NCI-H146 (cell line): ENCODE measurements at regions not wholly inside any gene's neighbourhood (a gene's known extent, or its start where the extent isn't known, plus 50 kb on each side); places are given as distances from the start of the nearest gene placed in this dataset.
A peak's percentile ranks its signal among the peaks of the same experiment; 100 is the strongest.

Source experiments
- DNase-seq: peaks from one replicate; lab custom pipeline; 2025; lab: John Stamatoyannopoulos, UW

DNA sequence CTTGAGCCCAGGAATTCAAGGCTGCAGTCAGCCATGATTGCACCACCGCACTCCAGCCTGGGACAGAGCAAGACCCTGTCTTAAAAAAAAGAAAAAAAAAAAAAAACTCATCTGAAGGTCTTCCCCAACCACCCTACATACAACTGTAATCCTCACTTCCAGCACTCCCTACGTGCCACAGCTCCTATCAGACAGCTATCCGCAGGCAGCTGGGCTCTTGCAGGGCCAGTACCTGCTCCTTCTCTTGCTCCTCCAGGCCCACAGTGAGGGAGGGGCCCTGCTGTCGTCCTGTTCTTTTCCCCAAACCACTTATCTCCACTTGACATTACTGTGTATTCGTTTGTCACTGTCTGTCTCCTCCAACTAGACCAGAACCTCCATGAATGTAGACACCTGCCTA lies 156.1 kb upstream of the NECTIN1 start:
- DNase-seq, result no peak

DNA sequence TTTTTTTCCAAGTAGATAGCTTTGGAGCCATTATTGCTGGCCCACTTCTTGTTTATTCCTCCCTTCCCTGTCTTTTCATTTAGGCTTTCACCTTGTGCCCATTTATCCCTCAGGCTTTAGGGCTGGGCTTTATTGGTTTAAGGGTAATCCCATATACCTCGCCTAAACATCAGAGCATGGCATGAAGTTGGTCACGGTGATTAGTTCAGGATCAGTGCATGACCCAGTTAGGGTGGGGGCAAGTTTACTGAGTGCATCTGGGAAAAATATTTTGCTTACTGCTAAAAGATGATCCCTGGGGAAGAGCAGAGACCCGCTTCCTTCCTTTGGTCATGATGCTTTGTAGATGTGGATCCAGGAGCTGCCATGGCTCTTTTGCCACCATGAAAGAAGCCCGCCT lies 153.3 kb upstream of the NECTIN1 start:
- no peak for DNase-seq

DNA sequence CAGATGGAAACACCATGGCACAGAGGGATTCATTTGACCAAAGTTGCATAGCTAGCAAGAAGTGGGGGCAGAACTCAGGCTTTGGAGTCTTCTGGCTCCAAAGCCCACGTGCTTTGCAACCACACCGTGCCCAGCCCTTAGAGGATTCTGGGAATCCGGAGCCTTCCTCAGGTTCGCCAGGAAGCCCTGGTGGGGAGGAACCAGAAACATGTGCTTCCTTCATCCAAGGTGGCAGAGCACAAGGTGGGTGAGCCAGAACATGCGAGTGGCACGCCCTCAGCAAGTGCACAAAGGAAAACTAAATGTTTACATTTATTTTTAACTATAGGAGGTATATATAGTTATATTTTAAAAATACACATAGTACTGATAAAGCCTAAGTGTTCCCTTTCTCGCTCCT lies 151.9 kb upstream of the NECTIN1 start:
- no peak for DNase-seq

DNA sequence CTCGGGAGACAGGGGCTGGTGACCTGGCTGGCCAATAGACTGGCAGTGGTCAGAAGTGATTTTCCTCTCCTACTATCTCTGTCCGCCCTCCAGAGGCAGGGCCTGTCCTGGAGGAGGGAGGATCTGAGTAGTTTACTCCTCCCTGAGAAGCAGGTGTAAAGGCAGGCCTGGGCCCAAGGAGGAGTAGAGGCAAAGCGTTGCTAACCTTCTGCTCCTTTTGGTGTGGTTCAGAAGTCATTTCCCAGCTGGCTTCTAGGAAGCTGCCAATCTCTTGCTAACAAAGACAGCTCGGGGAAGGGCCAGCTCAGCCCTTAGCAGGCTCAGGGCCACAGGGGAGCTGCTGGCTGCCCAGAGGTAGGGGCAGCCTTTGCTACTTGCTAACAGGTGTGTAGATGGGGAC lies 151.1 kb upstream of the NECTIN1 start:
- no peak for DNase-seq

DNA sequence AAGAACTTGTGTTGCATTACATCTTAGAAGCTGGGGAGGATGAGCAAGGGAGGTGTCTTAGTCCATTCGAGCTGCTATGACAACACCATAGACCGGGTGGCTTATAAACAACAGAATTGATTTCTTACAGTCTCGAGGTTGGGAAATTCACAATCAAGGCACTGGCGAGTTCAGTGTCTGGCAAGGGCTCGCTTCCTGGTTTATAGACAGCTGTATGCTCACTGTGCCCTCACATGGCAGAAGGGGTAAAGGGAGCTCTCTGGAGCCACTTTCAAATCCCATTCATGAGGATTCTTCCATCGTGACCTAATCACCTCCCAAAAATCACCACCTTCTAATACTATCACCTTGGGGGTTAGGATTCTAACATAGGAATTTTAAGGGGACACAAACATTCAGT lies 150.0 kb upstream of the NECTIN1 start:
- no peak for DNase-seq

DNA sequence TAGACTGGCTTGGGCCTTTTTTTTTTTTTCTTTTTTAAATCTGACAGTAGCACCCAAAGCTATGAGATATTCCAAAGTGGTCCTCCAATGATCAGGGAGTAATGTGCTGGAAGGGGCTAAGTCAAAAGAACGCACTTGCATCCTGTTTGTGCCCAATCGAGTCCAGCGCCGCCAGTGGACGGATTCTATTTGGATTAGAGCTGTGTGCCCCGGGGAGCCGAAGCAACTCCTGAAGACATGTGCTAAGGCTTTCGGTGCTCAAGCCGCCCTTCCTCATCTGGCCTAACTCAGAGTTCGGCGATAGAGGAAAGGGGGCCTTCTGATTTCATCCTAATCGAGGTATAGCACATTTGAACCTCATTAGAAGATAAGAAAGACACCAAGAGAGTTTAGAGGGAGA lies 147.8 kb upstream of the NECTIN1 start:
- no peak for DNase-seq

DNA sequence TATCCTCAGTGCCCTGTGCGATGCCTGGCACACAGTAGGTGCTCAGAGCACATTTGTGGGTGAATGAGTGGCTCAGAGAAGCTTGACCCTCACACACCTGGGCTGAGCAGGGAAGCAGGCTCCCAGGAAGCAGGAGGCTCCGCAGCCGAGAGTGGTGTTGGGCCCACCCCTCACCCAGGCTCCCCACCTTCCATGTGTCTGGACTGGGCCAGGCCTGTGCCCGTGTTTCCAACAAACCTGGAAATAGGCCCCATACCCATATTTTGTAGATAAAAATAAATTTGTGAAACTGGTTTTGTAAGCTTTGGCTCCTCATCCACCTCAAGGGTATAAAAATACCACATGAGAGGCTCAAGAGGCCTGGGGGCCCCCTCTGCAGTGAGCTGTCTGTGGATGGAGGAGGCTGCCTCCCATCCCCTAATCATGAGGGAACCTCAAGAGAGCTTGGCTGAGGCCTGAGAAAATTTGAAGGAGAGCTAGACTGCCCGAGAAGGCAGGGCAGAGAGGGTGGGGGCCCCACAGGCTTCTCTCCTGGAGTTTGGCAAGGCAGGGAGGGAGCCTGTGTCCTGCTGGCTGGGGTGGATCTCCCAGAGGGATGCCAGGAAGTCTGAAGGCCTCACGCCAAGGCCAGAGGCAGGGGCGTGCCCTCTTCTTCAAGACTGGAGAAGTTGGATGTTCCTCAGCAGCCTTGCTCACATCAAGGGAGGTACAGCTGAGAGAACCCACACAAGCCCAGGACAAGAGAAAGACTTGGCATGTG lies 147.0 kb upstream of the NECTIN1 start:
- no peak for DNase-seq

DNA sequence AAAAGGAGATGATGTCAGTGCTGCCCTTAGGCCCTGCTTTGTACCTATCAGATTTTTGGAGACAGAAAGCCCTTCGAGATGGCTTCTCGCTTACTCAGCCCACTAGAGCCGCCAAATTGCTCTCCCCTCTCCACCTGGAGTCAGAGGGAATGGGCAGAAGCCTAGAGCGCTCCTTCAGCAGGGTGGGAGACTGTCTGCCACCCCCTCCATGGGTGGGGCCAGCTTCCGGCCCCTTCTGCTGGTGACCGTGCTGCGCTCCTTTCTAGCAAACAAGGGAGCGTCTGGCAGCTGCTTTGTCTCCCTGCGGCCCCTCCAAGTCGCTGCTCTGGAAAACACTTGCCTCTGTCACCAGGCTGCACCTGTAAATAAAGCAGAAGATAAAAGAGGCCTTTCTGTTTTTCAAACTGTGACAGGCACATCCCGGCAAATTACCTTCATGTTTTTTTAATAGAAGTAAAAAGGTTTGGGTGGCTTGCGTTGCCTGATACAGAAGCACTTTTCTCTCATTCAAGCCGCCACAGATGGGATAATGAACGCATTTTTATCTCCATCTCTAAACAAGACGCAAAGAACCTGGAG lies 145.7 kb upstream of the NECTIN1 start:
- peak; percentile 83 for DNase-seq

DNA sequence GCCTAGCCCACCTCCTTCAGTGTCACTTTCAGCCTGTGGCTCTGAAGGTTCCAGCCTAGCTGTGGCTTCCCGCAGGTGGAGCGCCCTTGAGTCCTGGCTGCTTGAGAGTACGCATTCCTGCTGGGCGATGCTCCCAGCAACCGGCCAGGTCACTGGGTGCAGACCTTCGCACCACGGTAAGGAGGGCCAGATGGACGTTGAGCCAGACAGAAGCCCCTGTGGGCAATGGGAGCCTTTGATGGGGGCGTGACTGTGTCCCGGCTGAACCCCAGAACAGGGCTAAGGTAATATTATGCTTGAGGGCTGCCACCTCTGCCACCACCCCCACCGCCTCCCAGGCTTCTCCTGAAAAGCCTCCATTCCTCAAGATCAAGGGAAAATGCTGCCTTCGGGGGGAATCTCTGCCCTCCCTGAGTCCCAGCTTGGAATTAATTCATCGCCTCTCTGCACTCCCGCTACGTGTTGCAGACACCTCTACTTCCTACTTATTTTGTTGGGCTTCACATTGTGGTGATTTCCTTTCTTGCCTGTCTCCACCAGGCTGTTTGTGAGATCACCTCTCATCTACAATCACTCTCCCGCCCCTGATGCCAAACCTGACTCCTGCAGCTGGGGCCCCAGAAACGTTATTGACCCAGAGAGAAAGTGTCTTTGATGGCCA lies 144.9 kb upstream of the NECTIN1 start:
- no peak for DNase-seq

DNA sequence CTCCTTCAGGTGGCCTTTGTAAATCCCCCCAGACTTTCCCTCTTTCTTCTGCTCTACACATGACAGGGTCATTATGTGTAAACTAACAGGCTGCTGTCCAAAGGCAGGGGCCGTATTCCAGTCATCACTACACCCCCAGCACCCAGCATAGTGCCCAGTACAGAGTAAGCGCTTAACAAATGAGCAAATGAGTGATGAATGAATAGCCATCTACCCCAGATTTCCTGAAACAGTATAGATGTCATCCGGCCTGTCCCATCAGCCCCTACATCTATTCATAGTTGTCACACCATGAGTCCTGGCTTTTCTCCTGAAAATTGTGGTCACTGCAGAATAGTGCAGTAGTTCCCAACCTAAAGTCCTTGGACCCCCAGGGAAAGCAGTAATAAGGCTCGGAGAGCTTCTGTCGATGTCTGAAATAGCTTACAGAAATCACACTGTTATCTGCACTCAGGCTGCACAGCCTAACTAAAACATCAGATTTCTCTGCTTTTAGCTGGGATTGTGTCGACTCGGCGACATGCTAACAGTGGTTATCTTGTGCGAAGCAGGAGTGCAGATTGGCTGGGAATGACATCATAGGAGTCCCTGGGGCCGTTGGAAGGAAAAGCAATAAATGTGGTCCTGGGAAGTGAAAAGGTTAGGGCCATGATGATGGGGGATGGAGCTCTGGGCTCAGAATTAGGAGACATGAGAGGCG lies 143.8 kb upstream of the NECTIN1 start:
- DNase-seq, result no peak

DNA sequence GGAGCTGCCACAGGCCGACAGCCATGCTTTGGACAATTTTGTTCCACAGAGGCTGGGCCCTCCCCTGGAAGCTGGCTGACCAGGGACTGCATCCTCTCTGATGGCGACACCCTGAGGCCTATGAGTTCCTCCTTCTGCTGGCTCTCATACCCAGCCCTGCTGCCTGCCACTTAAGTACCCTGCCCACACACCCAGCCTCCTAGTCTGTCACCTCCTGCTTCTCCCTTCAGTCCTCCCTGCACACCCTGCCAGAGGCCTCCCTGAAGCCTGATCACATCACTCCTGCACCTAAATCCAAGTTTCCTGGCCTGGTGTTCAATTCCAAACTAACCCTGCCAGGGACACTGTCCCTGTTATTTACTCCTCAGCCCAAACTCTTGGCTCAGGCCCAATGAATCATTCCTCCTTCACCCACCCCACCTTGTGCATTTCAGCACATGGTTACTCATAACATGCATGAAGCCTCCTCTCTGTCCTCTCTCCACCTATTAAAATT lies 136.7 kb upstream of the NECTIN1 start:
- DNase-seq, result no peak

DNA sequence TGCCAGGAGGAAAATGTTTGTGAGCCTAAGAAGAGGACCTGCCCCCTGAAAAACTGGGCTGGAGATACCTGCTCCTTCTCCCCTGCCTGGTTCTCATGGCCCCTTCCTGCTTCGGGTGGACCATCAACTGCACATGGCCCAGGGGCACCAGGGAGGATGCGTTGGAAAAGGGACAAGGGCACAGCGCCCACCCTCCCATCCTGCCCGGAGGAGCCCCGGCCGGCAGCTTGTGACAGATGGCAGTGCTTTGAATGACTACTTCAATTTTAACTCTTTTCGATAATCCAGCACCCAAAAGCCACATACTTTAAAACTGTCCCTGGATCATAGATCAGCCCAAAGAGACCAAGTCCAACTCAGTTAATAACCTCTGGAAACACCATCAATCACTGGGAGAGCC lies 135.8 kb upstream of the NECTIN1 start:
- DNase-seq, result no peak

DNA sequence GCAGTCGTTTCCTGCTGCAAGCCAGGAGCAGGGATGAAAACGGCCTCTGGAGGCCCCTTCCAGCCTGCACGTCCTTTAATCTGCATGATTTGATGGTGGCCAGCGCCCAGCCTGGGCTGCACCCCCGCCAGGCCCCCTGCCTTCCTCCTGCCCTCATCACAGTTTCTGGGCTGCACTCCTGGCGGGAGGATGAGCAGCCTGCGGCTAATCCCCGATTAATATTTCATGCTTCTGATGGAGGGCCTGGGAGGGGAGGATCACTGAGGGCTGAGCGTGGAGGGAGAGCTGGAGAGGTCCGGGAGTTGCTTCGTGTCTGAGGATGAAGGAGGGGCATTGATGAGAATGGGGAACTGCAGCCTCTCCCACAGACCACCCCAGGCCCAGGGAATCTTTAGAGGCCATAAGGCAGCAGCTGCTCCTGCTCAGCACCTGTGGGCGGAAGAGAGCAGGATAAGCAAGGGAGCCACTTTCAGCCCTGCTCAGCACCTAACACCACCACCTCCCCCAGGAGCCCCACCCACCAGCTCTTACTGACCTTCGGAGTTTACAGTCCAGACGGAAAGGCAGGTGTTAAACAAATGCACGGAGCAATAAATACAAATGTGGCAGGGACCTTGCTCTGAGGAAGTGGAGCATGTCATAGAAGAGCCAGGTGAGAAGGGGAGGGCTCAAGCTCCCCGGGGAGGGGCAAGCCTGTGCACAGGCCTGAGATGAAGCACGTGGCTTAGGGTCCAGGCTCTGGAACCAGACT lies 135.0 kb upstream of the NECTIN1 start:
- peak; percentile 96 for DNase-seq

DNA sequence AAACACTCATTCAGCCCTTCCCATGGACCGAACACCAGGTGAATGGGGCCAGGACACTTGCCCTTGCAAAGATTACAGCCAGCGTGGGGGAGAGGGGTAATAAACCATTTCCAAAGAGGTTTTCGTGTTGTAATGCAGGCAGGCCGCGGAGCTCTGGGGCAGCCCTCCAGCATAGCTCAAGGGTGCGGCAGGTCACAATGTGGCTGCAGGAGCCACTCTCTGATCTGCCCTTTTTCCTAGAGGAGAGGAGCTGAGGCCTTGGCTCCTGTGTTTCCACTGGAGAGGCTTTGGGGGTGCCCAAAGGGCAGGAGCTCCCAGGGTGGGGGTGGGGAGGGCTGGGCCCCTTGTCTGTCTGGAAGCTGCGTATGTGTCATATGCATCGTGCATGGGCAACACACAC lies 134.2 kb upstream of the NECTIN1 start:
- DNase-seq, result no peak

DNA sequence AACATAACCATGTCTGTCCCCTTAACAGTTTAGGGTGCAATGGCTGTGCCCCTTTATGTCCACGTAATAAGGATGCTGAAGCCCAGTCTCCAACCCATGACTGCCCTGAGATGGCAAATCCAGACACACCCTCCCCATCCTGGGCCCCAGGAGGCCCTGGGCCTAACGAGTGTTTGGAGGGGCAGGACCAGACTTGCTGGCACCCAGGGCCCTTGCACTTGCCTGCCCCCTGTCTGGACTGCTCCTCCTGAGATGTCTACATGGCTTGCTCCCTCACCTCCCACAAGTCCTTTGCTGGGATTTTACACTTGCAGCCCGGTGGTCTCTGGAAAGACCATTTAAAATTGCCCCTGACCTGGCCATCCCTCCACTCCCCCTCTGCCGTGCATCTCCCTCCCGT lies 132.2 kb upstream of the NECTIN1 start:
- no peak for DNase-seq

DNA sequence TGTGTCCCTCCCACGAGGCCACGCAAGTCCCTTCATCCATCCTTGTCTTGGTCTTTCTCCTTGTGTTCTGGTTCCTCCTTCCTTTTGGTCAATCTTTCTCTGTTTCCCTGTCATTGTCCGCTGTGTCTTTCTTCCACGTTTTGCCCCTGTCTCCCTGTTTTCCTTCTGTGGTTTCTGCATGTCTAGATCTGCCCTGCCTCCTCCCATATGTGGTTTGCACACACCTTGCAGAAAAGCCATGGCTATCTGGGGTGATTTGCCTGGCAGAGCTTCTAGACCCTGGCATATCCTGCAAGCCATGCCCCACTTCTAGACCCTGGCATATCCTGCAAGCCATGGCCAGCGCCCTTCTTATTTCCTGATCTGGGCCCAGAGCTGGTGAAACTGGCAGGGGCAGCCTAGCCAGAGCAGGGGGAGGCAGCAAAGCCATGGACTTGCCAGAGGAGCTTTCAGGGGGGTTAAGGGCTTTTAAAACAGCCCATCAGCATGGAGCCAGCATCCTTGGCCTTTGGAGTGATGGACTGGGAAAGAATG lies 131.6 kb upstream of the NECTIN1 start:
- DNase-seq, result no peak

DNA sequence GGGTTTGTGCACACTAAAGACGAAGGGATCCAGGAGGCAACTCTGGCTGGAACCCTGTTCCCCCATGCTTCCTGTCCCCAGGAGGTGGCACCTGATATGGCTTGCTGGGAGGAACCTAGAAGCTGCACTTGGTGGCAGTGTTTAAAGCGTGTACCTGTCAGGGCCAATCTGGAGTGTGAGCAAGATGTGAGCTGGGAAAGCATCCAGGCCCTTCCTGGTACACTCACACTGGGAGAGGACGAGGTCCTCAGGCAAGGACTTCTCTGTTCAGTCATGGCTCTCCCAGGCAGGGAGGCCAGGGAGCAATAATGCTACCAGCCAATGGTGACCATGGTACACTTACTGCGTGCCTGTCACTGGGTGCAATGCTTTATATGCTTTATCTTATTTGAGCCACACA lies 130.7 kb upstream of the NECTIN1 start:
- DNase-seq, result no peak

DNA sequence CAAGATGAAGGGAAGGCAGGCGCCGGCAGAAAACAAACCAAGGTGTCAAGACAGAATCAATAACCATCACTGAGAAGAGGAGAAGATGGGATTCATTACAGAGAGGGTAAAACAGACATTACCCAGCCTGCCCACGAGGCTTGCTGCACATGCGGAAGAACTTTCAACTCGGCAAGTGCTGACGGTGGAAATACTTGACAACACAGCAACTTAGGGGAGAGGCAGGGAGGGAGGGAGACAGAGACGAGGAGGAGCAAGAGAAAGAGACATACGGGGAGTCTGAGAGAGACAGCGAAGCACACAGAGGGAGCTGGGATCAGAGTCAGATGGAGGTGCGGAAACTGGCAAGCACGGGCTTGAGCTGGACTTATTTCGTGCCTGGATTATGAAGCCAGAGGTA lies 129.3 kb upstream of the NECTIN1 start:
- no peak for DNase-seq

DNA sequence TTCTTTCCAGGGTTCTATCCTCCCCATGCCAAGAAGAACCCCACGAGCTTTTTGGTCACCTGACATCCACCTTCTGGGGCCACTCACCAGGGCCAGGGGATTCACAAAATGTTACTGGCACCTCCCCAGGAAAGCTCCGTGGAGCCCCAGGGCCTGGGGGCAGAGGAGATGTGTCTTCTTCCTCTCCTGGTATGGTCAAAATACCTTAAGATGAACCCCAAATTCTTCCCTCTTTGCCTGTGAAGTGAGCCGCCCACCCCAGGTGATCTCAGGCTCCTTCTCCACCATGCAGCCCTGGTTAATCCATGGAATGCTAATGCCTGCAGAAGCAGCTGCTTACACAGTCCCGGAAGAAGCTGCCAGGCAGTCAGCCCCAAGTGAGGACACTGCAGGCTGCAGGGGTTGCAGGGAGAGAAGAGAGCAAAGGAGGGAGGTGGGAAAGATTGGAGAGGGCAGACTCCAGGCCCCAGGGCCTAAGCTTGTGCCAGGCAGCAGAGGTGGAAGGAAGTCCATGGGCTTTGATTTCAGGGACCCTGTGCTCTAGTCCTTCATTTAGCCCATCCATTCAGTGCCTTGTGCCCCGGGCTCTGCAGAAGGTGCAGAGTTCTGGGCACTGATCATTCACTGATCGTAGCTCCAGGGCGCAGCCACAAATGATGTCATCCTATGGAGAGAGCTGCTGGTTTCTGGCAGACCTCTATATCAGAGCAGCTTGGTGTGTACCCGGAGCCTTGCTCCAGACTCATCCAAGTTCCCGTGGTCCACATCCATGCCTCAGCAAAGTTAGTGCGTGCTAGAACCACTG lies 127.9 kb upstream of the NECTIN1 start:
- DNase-seq, result peak; percentile 26

DNA sequence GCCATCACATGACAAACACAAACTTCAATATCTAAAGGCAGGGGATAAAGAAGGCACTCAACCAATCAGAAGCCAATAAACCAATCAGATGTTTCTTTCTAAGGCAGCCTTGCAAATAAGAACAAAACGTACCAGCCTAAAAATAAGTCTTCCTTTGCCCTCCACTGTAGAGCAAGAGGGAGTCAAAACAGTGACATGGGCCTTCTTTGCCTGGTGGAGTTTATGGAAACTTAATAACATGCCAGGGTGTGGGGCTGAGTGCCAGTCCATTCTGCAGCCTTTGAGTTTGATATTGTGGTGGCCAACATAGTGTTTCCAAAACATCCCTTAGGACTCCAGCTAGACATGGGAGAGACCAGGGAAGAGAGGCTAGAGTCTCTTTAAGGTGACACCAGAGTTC lies 126.1 kb upstream of the NECTIN1 start:
- DNase-seq, result no peak

DNA sequence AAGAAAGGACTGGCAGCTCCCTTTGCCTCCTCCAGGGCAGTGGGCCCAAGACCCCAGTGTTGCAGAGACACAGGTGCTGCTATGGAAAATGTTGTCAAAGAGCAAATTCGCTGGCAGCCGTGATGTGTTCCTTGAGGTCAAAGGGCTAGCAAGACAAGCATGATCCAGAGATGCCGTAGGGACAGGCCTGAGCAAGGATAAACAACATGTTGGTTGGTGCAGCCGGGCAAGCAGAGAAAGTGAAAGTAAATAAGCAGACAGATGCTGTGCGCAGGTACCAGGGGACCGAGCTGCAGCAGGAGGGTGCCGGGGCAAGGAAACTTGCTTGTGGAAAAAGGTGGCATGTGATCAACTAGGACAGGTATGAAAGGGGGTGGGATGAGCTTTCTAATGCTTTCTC lies 125.5 kb upstream of the NECTIN1 start:
- DNase-seq, result peak; percentile 32
